IMR-90 (cell line): ENCODE measurements at regions not wholly inside any gene's neighbourhood (a gene's known extent, or its start where the extent isn't known, plus 50 kb on each side); places are given as distances from the start of the nearest gene placed in this dataset.
"Not testable (repeated sequence)": the region's sequence is repeated elsewhere in the genome, so short reads cannot be mapped to it uniquely, and the experiment has no call there.

Source experiments
- BHLHE40 ChIP-seq: fragments of 150-350 bp; IDR thresholded peaks from 2 replicates; pipeline ENCODE4 v1.6.1; 2016; ENCODE audit warnings: mild to moderate bottlenecking, low read depth, low read length
- POLR2A ChIP-seq: IDR thresholded peaks from 2 replicates; pipeline ENCODE4 v1.6.1; 2012; ENCODE audit warnings: mild to moderate bottlenecking, low read depth, low read length
- RCOR1 ChIP-seq: IDR thresholded peaks from 2 replicates; pipeline ENCODE4 v1.6.1; 2012; ENCODE audit warnings: mild to moderate bottlenecking, low read length, improper control_type of control experiment; ENCODE audit not compliant: insufficient replicate concordance
- RFX5 ChIP-seq: IDR thresholded peaks from 2 replicates; pipeline ENCODE4 v1.8.0; 2012; ENCODE audit warnings: low read depth, mild to moderate bottlenecking, low read length, moderate library complexity
- TF ChIP-seq, protein P1 (sequence below): conservative IDR thresholded peaks from 2 replicates; pipeline ENCODE4 v1.5.1; 2012; ENCODE audit warnings: mild to moderate bottlenecking, low read depth, low read length, improper control_type of control experiment

- TF ChIP-seq, protein P1, sequence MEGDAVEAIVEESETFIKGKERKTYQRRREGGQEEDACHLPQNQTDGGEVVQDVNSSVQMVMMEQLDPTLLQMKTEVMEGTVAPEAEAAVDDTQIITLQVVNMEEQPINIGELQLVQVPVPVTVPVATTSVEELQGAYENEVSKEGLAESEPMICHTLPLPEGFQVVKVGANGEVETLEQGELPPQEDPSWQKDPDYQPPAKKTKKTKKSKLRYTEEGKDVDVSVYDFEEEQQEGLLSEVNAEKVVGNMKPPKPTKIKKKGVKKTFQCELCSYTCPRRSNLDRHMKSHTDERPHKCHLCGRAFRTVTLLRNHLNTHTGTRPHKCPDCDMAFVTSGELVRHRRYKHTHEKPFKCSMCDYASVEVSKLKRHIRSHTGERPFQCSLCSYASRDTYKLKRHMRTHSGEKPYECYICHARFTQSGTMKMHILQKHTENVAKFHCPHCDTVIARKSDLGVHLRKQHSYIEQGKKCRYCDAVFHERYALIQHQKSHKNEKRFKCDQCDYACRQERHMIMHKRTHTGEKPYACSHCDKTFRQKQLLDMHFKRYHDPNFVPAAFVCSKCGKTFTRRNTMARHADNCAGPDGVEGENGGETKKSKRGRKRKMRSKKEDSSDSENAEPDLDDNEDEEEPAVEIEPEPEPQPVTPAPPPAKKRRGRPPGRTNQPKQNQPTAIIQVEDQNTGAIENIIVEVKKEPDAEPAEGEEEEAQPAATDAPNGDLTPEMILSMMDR = not testable (repeated sequence)
- not testable (repeated sequence) for TF ChIP-seq POLR2A, RCOR1, RFX5, BHLHE40
Observed at GRCh38 chr15:24385258-24385657, 290.3 kb upstream of the NPAP1 start.
